A673 (cell line): ENCODE measurements at regions not wholly inside any gene's neighbourhood (a gene's known extent, or its start where the extent isn't known, plus 50 kb on each side); places are given as distances from the start of the nearest gene placed in this dataset.

Experiments used
- BruUV-seq: library from RNA; stranded (reverse); fragments of 400-500 nt; replicated peaks from 2 replicates; lab custom pipeline; 2021; lab: Mats Ljungman, UMichigan
- CTCF ChIA-PET: fragments of 300-600 bp; sonication (Branson Sonifier 250); formaldehyde crosslinking; loops from one replicate; lab custom pipeline; 2022; ENCODE audit warnings: antibody characterized with exemption; lab: Charles Lee
- POLR2A ChIA-PET: fragments of 300-600 bp; sonication (Branson Sonifier 250); formaldehyde crosslinking; loops from one replicate; lab custom pipeline; 2022; ENCODE audit warnings: antibody characterized with exemption; ENCODE audit not compliant: low non-redundant PET; lab: Charles Lee
- DNase-seq: peaks from one replicate; pipeline ENCODE4 v3.0.0-alpha.2; 2015; ENCODE audit warnings: low spot score
- H3K27ac ChIP-seq: fragments of 200-600 bp; sonication (generic); 2 replicates; pipeline ENCODE4 v1.5.1; 2016; ENCODE audit warnings: mixed run types, low read depth, mild to moderate bottlenecking, mixed read lengths, antibody characterized with exemption, low read length; ENCODE audit not compliant: poor library complexity, severe bottlenecking
- H3K27me3 ChIP-seq: fragments of 200-600 bp; sonication (generic); replicated peaks from 2 replicates; pipeline ENCODE4 v1.6.1; 2017; ENCODE audit warnings: mixed run types, low read depth, mild to moderate bottlenecking, mixed read lengths, antibody characterized with exemption, low read length; ENCODE audit not compliant: insufficient read depth, poor library complexity
- H3K36me3 ChIP-seq: fragments of 200-600 bp; sonication (generic); 2 replicates; pipeline ENCODE4 v1.6.1; 2016; ENCODE audit warnings: mixed run types, mild to moderate bottlenecking, mixed read lengths, antibody characterized with exemption, low read length; ENCODE audit not compliant: insufficient read depth, poor library complexity, severe bottlenecking
- H3K4me1 ChIP-seq: fragments of 200-600 bp; sonication (generic); 2 replicates; pipeline ENCODE4 v1.6.1; 2017; ENCODE audit warnings: mixed run types, mild to moderate bottlenecking, mixed read lengths, antibody characterized with exemption, low read length; ENCODE audit not compliant: insufficient read depth, poor library complexity, severe bottlenecking
- H3K4me3 ChIP-seq: fragments of 200-600 bp; sonication (generic); 2 replicates; pipeline ENCODE4 v1.5.1; 2016; ENCODE audit warnings: low read depth, mixed run types, mild to moderate bottlenecking, mixed read lengths, low read length; ENCODE audit not compliant: poor library complexity, severe bottlenecking
- H3K9me3 ChIP-seq: fragments of 200-600 bp; sonication (generic); 2 replicates; pipeline ENCODE4 v1.6.1; 2016; ENCODE audit warnings: mixed run types, low read depth, mild to moderate bottlenecking, mixed read lengths, antibody characterized with exemption, low read length; ENCODE audit not compliant: poor library complexity, severe bottlenecking
- CTCF ChIP-seq: fragments of 300-800, 200-600 bp; sonication (generic); conservative IDR thresholded peaks from 2 replicates; pipeline ENCODE4 v1.5.1; 2017; ENCODE audit warnings: low read depth, mild to moderate bottlenecking, antibody characterized with exemption, low read length, moderate library complexity, mixed read lengths
- EZH2 ChIP-seq: fragments of 200-600 bp; sonication (generic); IDR thresholded peaks from 2 replicates; pipeline ENCODE4 v1.6.1; 2017; ENCODE audit warnings: borderline replicate concordance, low read depth, mild to moderate bottlenecking, mixed read lengths, antibody characterized with exemption, low read length; ENCODE audit not compliant: poor library complexity, severe bottlenecking
- intact Hi-C: fragments of 100-400 bp; cut with micrococcal nuclease; formaldehyde crosslinking; loops from one replicate; pipeline ENCODE4 v1.10.0; 2022; ENCODE audit not compliant: unreplicated experiment

GRCh38 chr9:108780942-108781734, 74.6 kb downstream of the ACTL7B start:
- H3K27me3 ChIP-seq: no peaks in the 10 kb centered on the region
- H3K4me1 ChIP-seq: peaks cover 6% of the 10 kb centered on the region
- CTCF ChIA-PET: no interaction called here
- H3K4me3 ChIP-seq: no peak overlapping the region
- no peaks in the 10 kb centered on the region for H3K36me3 ChIP-seq
- no peaks in the 10 kb centered on the region for H3K9me3 ChIP-seq
- POLR2A ChIA-PET: no interaction called here
- intact Hi-C loops: no loop called here
- TF ChIP-seq EZH2: no peak
- TF ChIP-seq CTCF: no peak
- H3K27ac ChIP-seq: no peak overlapping the region
- no TSS peak for BruUV-seq
- DNase-seq: no peak

GRCh38 chr9:108779551-108780325, 76.0 kb downstream of the ACTL7B start:
- POLR2A ChIA-PET: no interaction called here
- no peak for TF ChIP-seq CTCF
- TF ChIP-seq EZH2: no peak
- H3K27ac ChIP-seq: no peak overlapping the region
- no peaks in the 10 kb centered on the region for H3K36me3 ChIP-seq
- H3K4me1 ChIP-seq: peaks cover 4% of the 10 kb centered on the region
- CTCF ChIA-PET: no interaction called here
- no peaks in the 10 kb centered on the region for H3K27me3 ChIP-seq
- intact Hi-C loops: no loop called here
- DNase-seq: no peak
- no peak overlapping the region for H3K4me3 ChIP-seq
- H3K9me3 ChIP-seq: no peaks in the 10 kb centered on the region
- BruUV-seq: no TSS peak

- BruUV-seq: no TSS peak
- no peak for DNase-seq
- no peaks in the 10 kb centered on the region for H3K36me3 ChIP-seq
- H3K4me3 ChIP-seq: no peak overlapping the region
- CTCF ChIA-PET: no interaction called here
- TF ChIP-seq CTCF (peak; percentile 52), EZH2 (no peak)
- no peaks in the 10 kb centered on the region for H3K9me3 ChIP-seq
- intact Hi-C loops: no loop called here
- no peaks in the 10 kb centered on the region for H3K4me1 ChIP-seq
- POLR2A ChIA-PET: no interaction called here
- H3K27me3 ChIP-seq: no peaks in the 10 kb centered on the region
- no peak overlapping the region for H3K27ac ChIP-seq
Measured at GRCh38 chr9:108776920-108777639, 78.7 kb downstream of the ACTL7B start.
